Prostate gland (tissue), 2 donors: ENCODE measurements at regions not wholly inside any gene's neighbourhood (a gene's known extent, or its start where the extent isn't known, plus 50 kb on each side); places are given as distances from the start of the nearest gene placed in this dataset.
"Not testable (repeated sequence)": the region's sequence is repeated elsewhere in the genome, so short reads cannot be mapped to it uniquely, and the experiment has no call there.

Experiments used
- DNase-seq: peaks from one replicate; pipeline ENCODE4 v3.0.0-alpha.2; 2019; ENCODE audit warnings: low spot score
- H3K27ac ChIP-seq, 2 donors: fragments of 200-600 bp; sonication (generic); 2 replicates each; pipeline ENCODE4 v1.5.1; 2017 to 2019
- H3K27me3 ChIP-seq: fragments of 200-600 bp; sonication (generic); replicated peaks from 2 replicates; pipeline ENCODE4 v1.5.1; 2019; ENCODE audit not compliant: insufficient read depth
- H3K36me3 ChIP-seq, 2 donors: fragments of 200-600 bp; sonication (generic); 1 replicate in 1 of 2; 2 replicates in 1 of 2; pipeline versions ENCODE4 v1.5.1 to v1.8.1; 2017 to 2019
- H3K4me1 ChIP-seq: fragments of 200-600 bp; sonication (generic); replicated peaks from 2 replicates; pipeline ENCODE4 v1.5.1; 2019
- H3K4me3 ChIP-seq, 2 donors: fragments of 200-600 bp; sonication (generic); 2 replicates each; pipeline ENCODE4 v1.5.1; 2017 to 2019
- H3K9me3 ChIP-seq: fragments of 200-600 bp; sonication (generic); 2 replicates; pipeline ENCODE4 v1.5.1; 2017
- POLR2A ChIP-seq: fragments of 450-650 bp; IDR thresholded peaks from one replicate; pipeline ENCODE4 v1.6.1; 2016; ENCODE audit warnings: antibody characterized with exemption, mild to moderate bottlenecking
- POLR2AphosphoS5 ChIP-seq: sonication (generic); formaldehyde crosslinking; IDR thresholded peaks from one replicate; pipeline ENCODE4 v1.6.1; 2017; ENCODE audit warnings: antibody characterized with exemption
- WGBS: methylation state at CpG from one replicate; pipeline ENCODE4 v1.1.5; 2018; 5-methylcytosine and 5-hydroxymethylcytosine counted together
- intact Hi-C: fragments of 100-400 bp; cut with DNase I; formaldehyde crosslinking; loops from one replicate; pipeline ENCODE4 v1.14.2; 2022
- TF ChIP-seq, protein P1 (sequence below), 4 experiments: fragments of 200-600 bp in 2 of 4; fragments of 450-650 bp in 2 of 4; sonication (generic) in 2 of 4; IDR thresholded peaks; 1 replicate in 3 of 4; 2 replicates in 1 of 4; pipeline ENCODE4 v1.5.1; 2016 to 2019; ENCODE audit warnings: antibody characterized with exemption in 4 of 4, mild to moderate bottlenecking in 2 of 4, moderate library complexity in 2 of 4

DNA sequence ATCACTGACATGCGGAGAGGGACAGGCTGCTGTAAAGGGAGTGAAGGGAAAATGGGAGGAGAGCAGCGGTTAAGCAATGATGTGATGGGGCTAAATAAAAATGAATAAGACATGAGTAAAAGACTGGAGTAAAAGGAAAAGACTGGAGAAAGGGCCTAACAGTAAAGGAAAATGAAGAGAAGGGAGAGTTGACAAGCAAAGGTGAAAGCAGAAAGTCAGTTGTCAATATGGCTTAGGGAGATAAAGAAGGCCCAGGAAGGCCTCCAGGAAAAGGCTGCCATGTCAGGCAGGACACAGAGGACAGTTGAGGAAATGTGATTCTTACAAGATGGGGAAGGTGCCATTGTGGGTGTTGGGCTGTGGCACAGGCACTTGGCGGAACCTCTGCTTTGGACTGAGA, 98.9 kb upstream of the AMZ2 start:
- TF ChIP-seq POLR2A: no peak
- no peak for TF ChIP-seq POLR2AphosphoS5
- TF ChIP-seq, protein P1, sequence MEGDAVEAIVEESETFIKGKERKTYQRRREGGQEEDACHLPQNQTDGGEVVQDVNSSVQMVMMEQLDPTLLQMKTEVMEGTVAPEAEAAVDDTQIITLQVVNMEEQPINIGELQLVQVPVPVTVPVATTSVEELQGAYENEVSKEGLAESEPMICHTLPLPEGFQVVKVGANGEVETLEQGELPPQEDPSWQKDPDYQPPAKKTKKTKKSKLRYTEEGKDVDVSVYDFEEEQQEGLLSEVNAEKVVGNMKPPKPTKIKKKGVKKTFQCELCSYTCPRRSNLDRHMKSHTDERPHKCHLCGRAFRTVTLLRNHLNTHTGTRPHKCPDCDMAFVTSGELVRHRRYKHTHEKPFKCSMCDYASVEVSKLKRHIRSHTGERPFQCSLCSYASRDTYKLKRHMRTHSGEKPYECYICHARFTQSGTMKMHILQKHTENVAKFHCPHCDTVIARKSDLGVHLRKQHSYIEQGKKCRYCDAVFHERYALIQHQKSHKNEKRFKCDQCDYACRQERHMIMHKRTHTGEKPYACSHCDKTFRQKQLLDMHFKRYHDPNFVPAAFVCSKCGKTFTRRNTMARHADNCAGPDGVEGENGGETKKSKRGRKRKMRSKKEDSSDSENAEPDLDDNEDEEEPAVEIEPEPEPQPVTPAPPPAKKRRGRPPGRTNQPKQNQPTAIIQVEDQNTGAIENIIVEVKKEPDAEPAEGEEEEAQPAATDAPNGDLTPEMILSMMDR (IDR thresholded peaks at IDR 0.05): no peak
- H3K4me3 ChIP-seq: no peak overlapping the region
- H3K9me3 ChIP-seq: no peaks in the 10 kb centered on the region
- no peaks in the 10 kb centered on the region for H3K27me3 ChIP-seq
- intact Hi-C loops: no loop called here
- 98% methylated on average over 3 of the region's 3 CpGs for WGBS
- DNase-seq: no peak
- no peaks in the 10 kb centered on the region for H3K4me1 ChIP-seq
- no peaks in the 10 kb centered on the region for H3K36me3 ChIP-seq
- no peak overlapping the region for H3K27ac ChIP-seq

DNA sequence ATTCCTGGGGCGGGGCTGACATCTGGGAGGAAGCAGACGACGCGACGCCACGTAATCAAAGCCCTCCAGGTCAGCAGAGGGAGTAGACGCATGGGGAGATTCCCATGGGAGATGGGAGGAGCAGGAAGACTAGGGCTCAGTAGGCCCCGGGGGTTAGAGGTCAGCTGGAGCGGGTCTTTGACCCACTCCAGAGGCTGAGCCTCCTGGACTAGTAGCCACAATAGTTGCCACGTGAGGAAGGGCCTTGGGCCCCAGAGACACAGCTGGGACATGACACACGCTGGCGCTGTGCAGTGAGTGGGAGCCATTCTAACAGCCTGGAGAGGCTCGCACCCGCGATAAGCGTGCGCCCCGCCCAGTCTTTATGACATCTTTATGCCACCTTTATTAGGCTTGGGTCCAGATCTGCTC, 95.7 kb upstream of the AMZ2 start:
- H3K9me3 ChIP-seq: no peaks in the 10 kb centered on the region
- no peaks in the 10 kb centered on the region for H3K4me1 ChIP-seq
- no peak overlapping the region for H3K27ac ChIP-seq
- no peak for DNase-seq
- H3K4me3 ChIP-seq: no peak overlapping the region
- H3K36me3 ChIP-seq: no peaks in the 10 kb centered on the region
- intact Hi-C loops: no loop called here
- WGBS: 93% methylated on average over 18 of the region's 18 CpGs
- no peak for TF ChIP-seq POLR2A
- TF ChIP-seq POLR2AphosphoS5: no peak
- no peaks in the 10 kb centered on the region for H3K27me3 ChIP-seq

- no peaks in the 10 kb centered on the region for H3K36me3 ChIP-seq
- no peak for DNase-seq
- no peak overlapping the region for H3K27ac ChIP-seq
- no peaks in the 10 kb centered on the region for H3K9me3 ChIP-seq
- intact Hi-C loops: no loop called here
- no peak overlapping the region for H3K4me3 ChIP-seq
- 93% methylated on average over 5 of the region's 5 CpGs for WGBS
- no peaks in the 10 kb centered on the region for H3K27me3 ChIP-seq
- H3K4me1 ChIP-seq: no peaks in the 10 kb centered on the region
- TF ChIP-seq, protein P1 (IDR thresholded peaks at IDR 0.05): no peak
- TF ChIP-seq POLR2A: no peak
- TF ChIP-seq POLR2AphosphoS5: no peak
Observed at GRCh38 chr17:68155692-68156091, 92.2 kb upstream of the AMZ2 start.

- no peak for DNase-seq
- no peak overlapping the region for H3K4me3 ChIP-seq
- H3K36me3 ChIP-seq: no peaks in the 10 kb centered on the region
- H3K4me1 ChIP-seq: no peaks in the 10 kb centered on the region
- no peak overlapping the region for H3K27ac ChIP-seq
- WGBS: 89% methylated on average over 12 of the region's 12 CpGs
- no peaks in the 10 kb centered on the region for H3K9me3 ChIP-seq
- intact Hi-C loops: no loop called here
- H3K27me3 ChIP-seq: no peaks in the 10 kb centered on the region
- TF ChIP-seq POLR2AphosphoS5 (no peak), POLR2A (no peak)
- TF ChIP-seq, protein P1 (IDR thresholded peaks at IDR 0.05): no peak
Observed at GRCh38 chr17:68161644-68162428, 86.0 kb upstream of the AMZ2 start.

DNA sequence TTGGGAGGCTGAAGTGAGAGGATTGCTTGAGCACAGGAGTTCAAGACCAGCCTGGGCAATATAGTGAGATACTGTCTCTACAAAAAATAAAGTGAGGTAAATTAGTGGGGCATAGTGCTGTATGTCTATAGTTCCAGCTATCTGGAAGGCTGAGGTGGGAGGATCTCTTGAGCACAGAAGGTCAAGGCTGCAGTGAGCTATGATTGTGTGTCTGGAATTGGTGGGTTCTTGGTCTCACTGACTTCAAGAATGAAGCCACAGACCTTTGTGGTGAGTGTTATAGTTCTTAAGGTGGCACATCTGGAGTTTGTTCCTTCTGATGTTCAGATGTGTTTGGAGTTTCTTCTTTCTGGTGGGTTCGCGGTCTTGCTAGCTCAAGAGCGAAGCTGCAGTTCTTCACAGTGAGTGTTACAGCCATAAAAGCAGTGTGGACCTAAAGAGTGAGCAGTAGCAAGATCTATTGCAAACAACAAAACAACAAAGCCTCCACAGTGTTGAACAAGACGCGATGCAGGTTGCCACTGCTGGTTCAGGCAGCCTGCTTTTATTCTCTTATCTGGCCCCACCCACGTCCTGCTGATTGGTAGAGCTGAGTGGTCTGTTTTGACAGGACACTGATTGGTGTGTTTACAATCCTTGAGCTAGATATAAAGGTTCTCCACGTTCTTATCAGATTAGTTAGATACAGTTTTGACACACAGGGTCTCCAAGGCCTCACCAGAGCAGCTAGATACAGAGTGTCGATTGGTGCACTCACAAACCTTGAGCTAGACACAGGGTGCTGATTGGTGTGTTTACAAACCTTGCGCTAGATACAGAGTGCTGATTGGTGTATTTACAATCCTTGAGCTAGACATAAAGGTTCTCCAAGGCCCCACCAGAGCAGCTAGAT, 79.3 kb upstream of the AMZ2 start:
- H3K4me3 ChIP-seq, H3K27ac ChIP-seq, DNase-seq, intact Hi-C loops, H3K27me3 ChIP-seq, H3K9me3 ChIP-seq, H3K36me3 ChIP-seq, H3K4me1 ChIP-seq: not testable (repeated sequence)
- WGBS: 84% methylated on average over 9 of the region's 9 CpGs

- peak overlapping the region in 1 of 2 donors; percentile 16 for H3K4me3 ChIP-seq
- intact Hi-C loops, H3K36me3 ChIP-seq, H3K4me1 ChIP-seq, H3K27me3 ChIP-seq, DNase-seq, H3K27ac ChIP-seq, H3K9me3 ChIP-seq: not testable (repeated sequence)
- 91% methylated on average over 32 of the region's 42 CpGs for whole genome bisulfite sequencing
Observed at GRCh38 chr17:68169165-68169821, 78.5 kb upstream of the AMZ2 start.
